SK-N-SH (cell line): ENCODE measurements at regions not wholly inside any gene's neighbourhood (a gene's known extent, or its start where the extent isn't known, plus 50 kb on each side); places are given as distances from the start of the nearest gene placed in this dataset.

Source experiments
- CTCF ChIA-PET: fragments of 300-600, 350-600 bp; formaldehyde crosslinking; extraction: SDS; loops from one replicate; lab custom pipeline; 2021; lab: Yijun Ruan, JAX
- POLR2A ChIA-PET: fragments of 350-600 bp; sonication (Branson Sonifier 250); formaldehyde crosslinking; extraction: SDS; loops from one replicate; lab custom pipeline; 2020; ENCODE audit warnings: antibody characterized with exemption, inconsistent platforms; lab: Yijun Ruan, JAX
- DNase-seq: peaks from one replicate; pipeline ENCODE4 v3.0.0; 2012
- H2AFZ ChIP-seq: fragments of 200-600 bp; sonication (generic); 2 replicates; pipeline ENCODE4 v1.8.1; 2016; ENCODE audit warnings: antibody characterized with exemption, mild to moderate bottlenecking, low read depth
- H3F3A ChIP-seq: fragments of 200-600 bp; sonication (generic); replicated peaks from 2 replicates; pipeline ENCODE3; 2016; ENCODE audit warnings: antibody characterized with exemption, mild to moderate bottlenecking; ENCODE audit not compliant: insufficient read depth
- H3K27ac ChIP-seq, 2 experiments: fragments of 200-500 bp in 1 of 2; fragments of 200-600 bp in 1 of 2; sonication (Bioruptor generic) in 1 of 2; sonication (generic), shearing (Covaris generic) in 1 of 2; 2 replicates each; pipeline versions ENCODE4 v1.5.1 to v1.6.1; 2014 to 2016; ENCODE audit warnings: low read depth in 2 of 2, inconsistent platforms in 1 of 2, low read length in 1 of 2, mild to moderate bottlenecking in 1 of 2, mixed read lengths in 1 of 2
- H3K27me3 ChIP-seq: fragments of 200-600 bp; sonication (generic), shearing (Covaris generic); 2 replicates; pipeline ENCODE4 v1.6.1; 2016; ENCODE audit warnings: mixed run types; ENCODE audit not compliant: insufficient read depth
- H3K36me3 ChIP-seq, 2 experiments: fragments of 200-500 bp in 1 of 2; fragments of 200-600 bp in 1 of 2; sonication (Bioruptor generic) in 1 of 2; sonication (generic) in 1 of 2; replicated peaks in 1 of 2; 2 replicates each; pipeline versions ENCODE3 to v1.5.1; 2014 to 2016; ENCODE audit warnings: low read length in 1 of 2, mild to moderate bottlenecking in 1 of 2; ENCODE audit not compliant: insufficient read depth in 2 of 2, control insufficient read depth in 1 of 2
- H3K4me1 ChIP-seq, 2 experiments: fragments of 200-500 bp in 1 of 2; fragments of 200-600 bp in 1 of 2; sonication (Bioruptor generic) in 1 of 2; sonication (generic), shearing (Covaris generic) in 1 of 2; 2 replicates each; pipeline versions ENCODE4 v1.5.1 to v1.6.1; 2014 to 2016; ENCODE audit warnings: low read depth in 1 of 2, low read length in 1 of 2, mixed run types in 1 of 2; ENCODE audit not compliant: insufficient read depth in 2 of 2, control insufficient read depth in 1 of 2
- H3K4me2 ChIP-seq: fragments of 200-600 bp; sonication (generic), shearing (Covaris generic); 2 replicates; pipeline ENCODE4 v1.6.1; 2017; ENCODE audit warnings: mixed run types
- H3K4me3 ChIP-seq, 2 experiments: fragments of 200-500 bp in 1 of 2; fragments of 200-600 bp in 1 of 2; sonication (Bioruptor generic) in 1 of 2; sonication (generic), shearing (Covaris generic) in 1 of 2; 2 replicates each; pipeline versions ENCODE4 v1.5.1 to v1.8.1; 2014 to 2016; ENCODE audit warnings: low read depth in 2 of 2, inconsistent platforms in 1 of 2, low read length in 1 of 2, mild to moderate bottlenecking in 1 of 2, mixed read lengths in 1 of 2, moderate library complexity in 1 of 2
- H3K79me2 ChIP-seq: fragments of 200-600 bp; sonication (generic); 2 replicates; pipeline ENCODE4 v1.8.1; 2017; ENCODE audit warnings: mild to moderate bottlenecking; ENCODE audit not compliant: insufficient read depth
- H3K9ac ChIP-seq: fragments of 200-600 bp; sonication (generic); 2 replicates; pipeline ENCODE4 v1.6.1; 2017; ENCODE audit warnings: mixed run types
- H3K9me2 ChIP-seq: fragments of 200-600 bp; sonication (generic); 2 replicates; pipeline ENCODE4 v1.6.1; 2017; ENCODE audit warnings: mixed run types
- H3K9me3 ChIP-seq: fragments of 200-600 bp; sonication (generic); 2 replicates; pipeline ENCODE4 v1.6.1; 2017; ENCODE audit warnings: mixed run types, mild to moderate bottlenecking, moderate library complexity
- H4K20me1 ChIP-seq: fragments of 200-600 bp; sonication (generic); 2 replicates; pipeline ENCODE4 v1.6.1; 2017; ENCODE audit warnings: mild to moderate bottlenecking, mixed run types; ENCODE audit not compliant: insufficient read depth
- EP300 ChIP-seq, 2 experiments: IDR thresholded peaks; 2 replicates each; pipeline versions ENCODE4 v1.4.0 to v1.6.1; 2012; ENCODE audit warnings: borderline replicate concordance in 1 of 2, low read depth in 1 of 2, low read length in 1 of 2
- EZH2phosphoT487 ChIP-seq: fragments of 200-600 bp; sonication (generic); IDR thresholded peaks from 2 replicates; pipeline ENCODE4 v1.6.1; 2017; ENCODE audit warnings: low read depth, mixed run types, mild to moderate bottlenecking, antibody characterized with exemption, moderate library complexity, borderline replicate concordance
- FOSL2 ChIP-seq: IDR thresholded peaks from 2 replicates; pipeline ENCODE4 v1.4.0; 2012; ENCODE audit warnings: low read depth, mild to moderate bottlenecking, moderate library complexity, borderline replicate concordance
- FOXJ3 ChIP-seq: sonication (generic); formaldehyde crosslinking; IDR thresholded peaks from 2 replicates; pipeline ENCODE4 v1.5.1; 2020; ENCODE audit warnings: mild to moderate bottlenecking, missing genetic modification reagents
- JUND ChIP-seq: IDR thresholded peaks from 2 replicates; pipeline ENCODE4 v1.4.0; 2012
- MEF2A ChIP-seq: IDR thresholded peaks from 2 replicates; pipeline ENCODE4 v1.4.0; 2012; ENCODE audit warnings: low read depth, borderline replicate concordance
- MXI1 ChIP-seq: IDR thresholded peaks from 2 replicates; pipeline ENCODE4 v1.6.1; 2012; ENCODE audit warnings: mild to moderate bottlenecking, low read depth, low read length, improper control_type of control experiment
- NFIC ChIP-seq: IDR thresholded peaks from 2 replicates; pipeline ENCODE4 v1.4.0; 2012; ENCODE audit warnings: borderline replicate concordance
- POLR2AphosphoS5 ChIP-seq: IDR thresholded peaks from 2 replicates; pipeline ENCODE4 v1.6.1; 2012; ENCODE audit warnings: low read depth, low read length
- RCOR1 ChIP-seq: fragments of 150-350 bp; IDR thresholded peaks from 2 replicates; pipeline ENCODE4 v1.6.1; 2017; ENCODE audit warnings: antibody characterized with exemption, low read length
- RFX5 ChIP-seq: IDR thresholded peaks from 2 replicates; pipeline ENCODE4 v1.6.1; 2012; ENCODE audit warnings: mild to moderate bottlenecking, improper control_type of control experiment, low read length
- RXRA ChIP-seq: IDR thresholded peaks from 2 replicates; pipeline ENCODE4 v1.4.0; 2012; ENCODE audit warnings: low read depth, mild to moderate bottlenecking, borderline replicate concordance
- SIN3A ChIP-seq: IDR thresholded peaks from 2 replicates; pipeline ENCODE4 v1.6.1; 2012; ENCODE audit warnings: low read depth, mild to moderate bottlenecking, low read length, moderate library complexity, borderline replicate concordance
- SMC3 ChIP-seq: IDR thresholded peaks from 2 replicates; pipeline ENCODE4 v1.6.1; 2012; ENCODE audit warnings: low read depth, low read length, improper control_type of control experiment
- TCF12 ChIP-seq: IDR thresholded peaks from 2 replicates; pipeline ENCODE4 v1.4.0; 2012
- TEAD4 ChIP-seq: IDR thresholded peaks from 2 replicates; pipeline ENCODE4 v1.4.0; 2012; ENCODE audit warnings: mild to moderate bottlenecking, borderline replicate concordance; ENCODE audit not compliant: insufficient read depth
- WGBS: methylation state at CpG from one replicate; pipeline ENCODE4 v1.1.6; 2017; ENCODE audit warnings: low lambda C conversion rate; 5-methylcytosine and 5-hydroxymethylcytosine counted together
- TF ChIP-seq, protein P1 (sequence below): IDR thresholded peaks from 2 replicates; pipeline ENCODE4 v1.4.0; 2012; ENCODE audit warnings: low read depth, borderline replicate concordance
- TF ChIP-seq, protein P2 (sequence below): IDR thresholded peaks from 2 replicates; pipeline ENCODE4 v1.6.1; 2012; ENCODE audit warnings: mild to moderate bottlenecking, low read depth, low read length, moderate library complexity
- TF ChIP-seq, protein P3 (sequence below): IDR thresholded peaks from 2 replicates; pipeline ENCODE4 v1.4.0; 2012; ENCODE audit warnings: low read depth
- TF ChIP-seq, protein P4 (sequence below): fragments of 150-350 bp; IDR thresholded peaks from 2 replicates; pipeline ENCODE4 v1.6.1; 2017; ENCODE audit warnings: antibody characterized with exemption, low read length, low read depth, borderline replicate concordance
- TF ChIP-seq, protein P5 (sequence below): fragments of 150-350 bp; IDR thresholded peaks from 2 replicates; pipeline ENCODE4 v1.6.1; 2016; ENCODE audit warnings: mild to moderate bottlenecking, low read depth, low read length

DNA sequence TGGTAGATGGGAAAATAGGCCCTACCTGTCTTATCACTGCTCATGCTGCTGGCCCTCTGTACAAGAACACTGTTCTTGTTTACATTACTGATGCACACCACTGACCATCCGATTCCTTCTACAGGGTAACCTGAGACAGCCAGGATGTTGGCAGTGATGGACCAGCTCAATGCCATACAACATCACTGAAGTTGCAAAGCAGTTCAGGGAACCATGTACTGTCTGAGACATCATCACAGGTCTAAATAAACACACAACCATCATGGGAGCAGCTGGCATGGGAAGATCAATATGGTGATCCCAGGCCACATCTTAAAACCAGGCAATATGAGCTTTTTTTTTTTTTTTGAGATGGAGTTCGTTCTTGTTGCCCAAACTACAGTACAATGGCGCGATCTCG lies 59.0 kb downstream of the IARS1 start:
- no peak for TF ChIP-seq NFIC
- TF ChIP-seq, protein P1, sequence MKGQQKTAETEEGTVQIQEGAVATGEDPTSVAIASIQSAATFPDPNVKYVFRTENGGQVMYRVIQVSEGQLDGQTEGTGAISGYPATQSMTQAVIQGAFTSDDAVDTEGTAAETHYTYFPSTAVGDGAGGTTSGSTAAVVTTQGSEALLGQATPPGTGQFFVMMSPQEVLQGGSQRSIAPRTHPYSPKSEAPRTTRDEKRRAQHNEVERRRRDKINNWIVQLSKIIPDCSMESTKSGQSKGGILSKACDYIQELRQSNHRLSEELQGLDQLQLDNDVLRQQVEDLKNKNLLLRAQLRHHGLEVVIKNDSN, result no peak
- no peaks in the 10 kb centered on the region for H3K27me3 ChIP-seq
- no peak for DNase-seq
- H3F3A ChIP-seq, result peaks cover 15% of the 10 kb centered on the region
- no peaks in the 10 kb centered on the region for H3K9me3 ChIP-seq
- H2AFZ ChIP-seq, result no peak overlapping the region
- no peak overlapping the region for H3K27ac ChIP-seq
- H3K9me2 ChIP-seq, result no peaks in the 10 kb centered on the region
- H3K4me3 ChIP-seq, result no peak overlapping the region
- no peak overlapping the region for H3K4me2 ChIP-seq
- H3K36me3 ChIP-seq, result peaks cover 49 to 91% of the 10 kb centered on the region in 2 experiments
- POLR2A ChIA-PET, result interaction anchor here (1.4 kb wide), 1 partner anchor 94 kb away, joined by 7 read pairs; no protein-coding TSS in a partner anchor
- CTCF ChIA-PET, result interaction anchor here (0.6 to 5.9 kb wide), 6 partner anchors 11 to 244 kb away, joined by 3 to 47 read pairs (median 4); no protein-coding TSS in a partner anchor
- no peak overlapping the region for H3K9ac ChIP-seq
- no peaks in the 10 kb centered on the region for H4K20me1 ChIP-seq
- 95% methylated on average over 5 of the region's 5 CpGs for WGBS
- H3K79me2 ChIP-seq, result no peaks in the 10 kb centered on the region
- no peaks in the 10 kb centered on the region for H3K4me1 ChIP-seq

DNA sequence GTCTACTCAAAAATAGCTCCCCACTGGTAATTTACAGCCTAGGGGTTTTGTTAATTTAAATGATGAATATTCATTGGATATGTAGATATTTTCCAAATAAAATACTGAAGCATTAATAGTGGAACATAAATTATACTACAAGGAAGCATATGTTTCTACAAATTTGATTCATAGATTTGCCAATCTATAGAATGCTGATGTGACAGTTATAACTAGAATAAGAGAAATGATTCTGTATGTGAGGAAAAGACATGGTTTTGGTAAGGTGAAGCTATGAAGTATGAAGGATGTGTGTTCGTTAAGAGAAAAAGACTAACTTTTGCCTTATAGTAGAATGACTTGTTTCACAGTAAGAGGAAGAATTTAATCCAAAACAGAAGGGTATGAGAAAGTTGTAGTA lies 61.3 kb downstream of the IARS1 start:
- H3K27ac ChIP-seq, result no peak overlapping the region
- ChIA-PET CTCF (interaction anchor here (2.1 to 5.9 kb wide), 3 partner anchors 10 to 93 kb away, joined by 5 to 47 read pairs (median 14); no protein-coding TSS in a partner anchor), POLR2A (no interaction called here)
- TF ChIP-seq NFIC, result no peak
- TF ChIP-seq RXRA, result no peak
- TF ChIP-seq TCF12, result no peak
- TF ChIP-seq MXI1, result no peak
- no peak for TF ChIP-seq FOXJ3 (CRISPR knock-in tag)
- TF ChIP-seq TEAD4, result no peak
- TF ChIP-seq RCOR1, result no peak
- no peak for TF ChIP-seq SIN3A
- no peak for TF ChIP-seq EP300 (IDR thresholded peaks at IDR 0.05; ENCODE audit: borderline replicate concordance in 1 of 2, low read depth in 1 of 2, low read length in 1 of 2)
- TF ChIP-seq RFX5, result no peak
- TF ChIP-seq FOSL2, result no peak
- no peak for TF ChIP-seq JUND
- TF ChIP-seq, protein P2, sequence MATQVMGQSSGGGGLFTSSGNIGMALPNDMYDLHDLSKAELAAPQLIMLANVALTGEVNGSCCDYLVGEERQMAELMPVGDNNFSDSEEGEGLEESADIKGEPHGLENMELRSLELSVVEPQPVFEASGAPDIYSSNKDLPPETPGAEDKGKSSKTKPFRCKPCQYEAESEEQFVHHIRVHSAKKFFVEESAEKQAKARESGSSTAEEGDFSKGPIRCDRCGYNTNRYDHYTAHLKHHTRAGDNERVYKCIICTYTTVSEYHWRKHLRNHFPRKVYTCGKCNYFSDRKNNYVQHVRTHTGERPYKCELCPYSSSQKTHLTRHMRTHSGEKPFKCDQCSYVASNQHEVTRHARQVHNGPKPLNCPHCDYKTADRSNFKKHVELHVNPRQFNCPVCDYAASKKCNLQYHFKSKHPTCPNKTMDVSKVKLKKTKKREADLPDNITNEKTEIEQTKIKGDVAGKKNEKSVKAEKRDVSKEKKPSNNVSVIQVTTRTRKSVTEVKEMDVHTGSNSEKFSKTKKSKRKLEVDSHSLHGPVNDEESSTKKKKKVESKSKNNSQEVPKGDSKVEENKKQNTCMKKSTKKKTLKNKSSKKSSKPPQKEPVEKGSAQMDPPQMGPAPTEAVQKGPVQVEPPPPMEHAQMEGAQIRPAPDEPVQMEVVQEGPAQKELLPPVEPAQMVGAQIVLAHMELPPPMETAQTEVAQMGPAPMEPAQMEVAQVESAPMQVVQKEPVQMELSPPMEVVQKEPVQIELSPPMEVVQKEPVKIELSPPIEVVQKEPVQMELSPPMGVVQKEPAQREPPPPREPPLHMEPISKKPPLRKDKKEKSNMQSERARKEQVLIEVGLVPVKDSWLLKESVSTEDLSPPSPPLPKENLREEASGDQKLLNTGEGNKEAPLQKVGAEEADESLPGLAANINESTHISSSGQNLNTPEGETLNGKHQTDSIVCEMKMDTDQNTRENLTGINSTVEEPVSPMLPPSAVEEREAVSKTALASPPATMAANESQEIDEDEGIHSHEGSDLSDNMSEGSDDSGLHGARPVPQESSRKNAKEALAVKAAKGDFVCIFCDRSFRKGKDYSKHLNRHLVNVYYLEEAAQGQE, result no peak
- TF ChIP-seq SMC3, result no peak
- TF ChIP-seq, protein P3, sequence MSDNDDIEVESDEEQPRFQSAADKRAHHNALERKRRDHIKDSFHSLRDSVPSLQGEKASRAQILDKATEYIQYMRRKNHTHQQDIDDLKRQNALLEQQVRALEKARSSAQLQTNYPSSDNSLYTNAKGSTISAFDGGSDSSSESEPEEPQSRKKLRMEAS, result no peak
- no peak for TF ChIP-seq MEF2A
- no peak for TF ChIP-seq POLR2AphosphoS5
- TF ChIP-seq, protein P4, sequence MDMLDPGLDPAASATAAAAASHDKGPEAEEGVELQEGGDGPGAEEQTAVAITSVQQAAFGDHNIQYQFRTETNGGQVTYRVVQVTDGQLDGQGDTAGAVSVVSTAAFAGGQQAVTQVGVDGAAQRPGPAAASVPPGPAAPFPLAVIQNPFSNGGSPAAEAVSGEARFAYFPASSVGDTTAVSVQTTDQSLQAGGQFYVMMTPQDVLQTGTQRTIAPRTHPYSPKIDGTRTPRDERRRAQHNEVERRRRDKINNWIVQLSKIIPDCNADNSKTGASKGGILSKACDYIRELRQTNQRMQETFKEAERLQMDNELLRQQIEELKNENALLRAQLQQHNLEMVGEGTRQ, result no peak
- no peak for TF ChIP-seq EZH2phosphoT487
- TF ChIP-seq, protein P5, sequence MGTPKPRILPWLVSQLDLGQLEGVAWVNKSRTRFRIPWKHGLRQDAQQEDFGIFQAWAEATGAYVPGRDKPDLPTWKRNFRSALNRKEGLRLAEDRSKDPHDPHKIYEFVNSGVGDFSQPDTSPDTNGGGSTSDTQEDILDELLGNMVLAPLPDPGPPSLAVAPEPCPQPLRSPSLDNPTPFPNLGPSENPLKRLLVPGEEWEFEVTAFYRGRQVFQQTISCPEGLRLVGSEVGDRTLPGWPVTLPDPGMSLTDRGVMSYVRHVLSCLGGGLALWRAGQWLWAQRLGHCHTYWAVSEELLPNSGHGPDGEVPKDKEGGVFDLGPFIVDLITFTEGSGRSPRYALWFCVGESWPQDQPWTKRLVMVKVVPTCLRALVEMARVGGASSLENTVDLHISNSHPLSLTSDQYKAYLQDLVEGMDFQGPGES, result no peak
- 89% methylated on average over 1 of the region's 1 CpG for WGBS
- H2AFZ ChIP-seq, result no peak overlapping the region
- H3K27me3 ChIP-seq, result no peaks in the 10 kb centered on the region
- H4K20me1 ChIP-seq, result no peaks in the 10 kb centered on the region
- H3K79me2 ChIP-seq, result no peaks in the 10 kb centered on the region
- H3K9ac ChIP-seq, result no peak overlapping the region
- H3K4me3 ChIP-seq, result no peak overlapping the region
- H3F3A ChIP-seq, result peaks cover 11% of the 10 kb centered on the region
- no peaks in the 10 kb centered on the region for H3K9me3 ChIP-seq
- DNase-seq, result no peak
- H3K36me3 ChIP-seq, result peaks cover 43 to 78% of the 10 kb centered on the region in 2 experiments
- H3K9me2 ChIP-seq, result no peaks in the 10 kb centered on the region
- H3K4me2 ChIP-seq, result no peak overlapping the region
- H3K4me1 ChIP-seq, result no peaks in the 10 kb centered on the region
